ENCODE measurements at regions not wholly inside any gene's neighbourhood (a gene's known extent, or its start where the extent isn't known, plus 50 kb on each side); places are given as distances from the start of the nearest gene placed in this dataset.

GRCh38 chr17:77001487-77001886 is 133.3 kb downstream of the MGAT5B start:
- intact Hi-C loops (cut with DNase I) = no loop called here
- Histone ChIP-seq H3K9me3 (no peaks in the 10 kb centered on the region), H3K27me3 (peaks cover 0 to 92% (median 0%) of the 10 kb centered on the region in 4 donors), H3K36me3 (no peaks in the 10 kb centered on the region), H3K4me1 (peaks cover 0 to 5% (median 0%) of the 10 kb centered on the region in 3 donors), H3K4me3 (no peak overlapping the region), H3K27ac (no peak overlapping the region)
- TF ChIP-seq POLR2A (IDR thresholded peaks at IDR 0.05) (no peak), CTCF (IDR thresholded peaks at IDR 0.05) (no peak)
- WGBS, 2 donors = 94 to 100% methylated on average over 2 to 6 of the region's 7 CpGs
- no peak for DNase-seq

- Histone ChIP-seq H3K9me3 (no peaks in the 10 kb centered on the region), H3K36me3 (no peaks in the 10 kb centered on the region), H3K4me3 (no peak overlapping the region), H3K27ac (no peak overlapping the region), H3K27me3 (peaks cover 0 to 92% (median 0%) of the 10 kb centered on the region in 4 donors), H3K4me1 (peaks cover 0 to 5% (median 0%) of the 10 kb centered on the region in 3 donors)
- 26 to 51% methylated on average over 22 of the region's 23 CpGs for WGBS, 2 donors
- TF ChIP-seq POLR2A (IDR thresholded peaks at IDR 0.05) = no peak
- TF ChIP-seq CTCF (IDR thresholded peaks at IDR 0.05) = no peak
- intact Hi-C loops (cut with DNase I) = no loop called here
- DNase-seq = no peak
Measured at GRCh38 chr17:77002103-77003045, 134.2 kb downstream of the MGAT5B start.

GRCh38 chr17:77003699-77004098 is 135.5 kb downstream of the MGAT5B start:
- peaks cover 0 to 90% (median 0%) of the 10 kb centered on the region in 4 donors for H3K27me3 ChIP-seq
- no peak overlapping the region for H3K4me3 ChIP-seq
- H3K36me3 ChIP-seq = no peaks in the 10 kb centered on the region
- 78 to 79% methylated on average over 2 of the region's 2 CpGs for WGBS, 2 donors
- intact Hi-C loops (cut with DNase I) = no loop called here
- no peak overlapping the region for H3K27ac ChIP-seq
- DNase-seq = no peak
- no peak for TF ChIP-seq POLR2A (IDR thresholded peaks at IDR 0.05)
- TF ChIP-seq CTCF (IDR thresholded peaks at IDR 0.05) = no peak
- H3K4me1 ChIP-seq = peaks cover 0 to 5% (median 0%) of the 10 kb centered on the region in 3 donors
- H3K9me3 ChIP-seq = no peaks in the 10 kb centered on the region

- TF ChIP-seq CTCF (IDR thresholded peaks at IDR 0.05) (no peak), POLR2A (IDR thresholded peaks at IDR 0.05) (no peak)
- no peaks in the 10 kb centered on the region for H3K36me3 ChIP-seq
- H3K27ac ChIP-seq = no peak overlapping the region
- H3K9me3 ChIP-seq = peaks cover 0 to 18% (median 0%) of the 10 kb centered on the region in 3 donors
- intact Hi-C loops (cut with DNase I) = no loop called here
- peaks cover 0 to 80% (median 0%) of the 10 kb centered on the region in 4 donors for H3K27me3 ChIP-seq
- no peak overlapping the region for H3K4me3 ChIP-seq
- peaks cover 0 to 3% (median 0%) of the 10 kb centered on the region in 3 donors for H3K4me1 ChIP-seq
- no peak for DNase-seq
- 76 to 78% methylated on average over 15 to 20 of the region's 20 CpGs for WGBS, 2 donors
Measured at GRCh38 chr17:77006971-77007649, 133.7 kb upstream of the SEC14L1 start.

- peaks cover 0 to 18% (median 0%) of the 10 kb centered on the region in 3 donors for H3K9me3 ChIP-seq
- no peak overlapping the region for H3K27ac ChIP-seq
- H3K36me3 ChIP-seq = no peaks in the 10 kb centered on the region
- peaks cover 0 to 66% (median 0%) of the 10 kb centered on the region in 4 donors for H3K27me3 ChIP-seq
- no peak overlapping the region for H3K4me3 ChIP-seq
- no peaks in the 10 kb centered on the region for H3K4me1 ChIP-seq
- no peak for TF ChIP-seq CTCF (IDR thresholded peaks at IDR 0.05)
- TF ChIP-seq POLR2A (IDR thresholded peaks at IDR 0.05) = no peak
- no peak for DNase-seq
- intact Hi-C loops (cut with DNase I) = no loop called here
- WGBS, 2 donors = 72 to 83% methylated on average over 2 of the region's 2 CpGs
Measured at GRCh38 chr17:77009877-77010276, 130.9 kb upstream of the SEC14L1 start.
